Small intestine (tissue), 7 donors: ENCODE measurements at regions not wholly inside any gene's neighbourhood (a gene's known extent, or its start where the extent isn't known, plus 50 kb on each side); places are given as distances from the start of the nearest gene placed in this dataset.
"Not testable (repeated sequence)": the region's sequence is repeated elsewhere in the genome, so short reads cannot be mapped to it uniquely, and the experiment has no call there.

Experiments
- DNase-seq, 2 donors: peaks; one replicate each; pipeline versions ENCODE4 v3.0.0 to v3.0.0-alpha.2; 2013
- FAIRE-seq: peaks from 2 replicates; lab custom pipeline; 2012; peaks lifted over from hg19 to GRCh38; lab: Jason Lieb, UNC
- H3K27ac ChIP-seq, 3 donors: one replicate each; pipeline ENCODE4 v1.5.1; 2013; ENCODE audit warnings: low read length in 2 of 3, mild to moderate bottlenecking in 2 of 3, control low read depth in 1 of 3, inconsistent platforms in 1 of 3, low read depth in 1 of 3, moderate library complexity in 1 of 3
- H3K27me3 ChIP-seq, 3 donors: one replicate each; pipeline ENCODE4 v1.6.1; 2013; ENCODE audit warnings: low read length in 3 of 3, inconsistent platforms in 1 of 3; ENCODE audit not compliant: control insufficient read depth in 3 of 3, insufficient read depth in 3 of 3
- H3K36me3 ChIP-seq, 3 donors: one replicate each; pipeline ENCODE4 v1.6.1; 2013; ENCODE audit warnings: low read length in 3 of 3, inconsistent platforms in 1 of 3, low read depth in 1 of 3, mild to moderate bottlenecking in 1 of 3, moderate library complexity in 1 of 3; ENCODE audit not compliant: control insufficient read depth in 3 of 3, insufficient read depth in 2 of 3
- H3K4me1 ChIP-seq, 3 donors: one replicate each; pipeline ENCODE4 v1.6.1; 2013; ENCODE audit warnings: low read length in 2 of 3, inconsistent platforms in 1 of 3, low read depth in 1 of 3, mild to moderate bottlenecking in 1 of 3, moderate library complexity in 1 of 3; ENCODE audit not compliant: control insufficient read depth in 3 of 3, insufficient read depth in 2 of 3
- H3K4me3 ChIP-seq, 3 donors: one replicate each; pipeline ENCODE4 v1.5.1; 2013; ENCODE audit warnings: low read length in 3 of 3, control low read depth in 1 of 3, inconsistent platforms in 1 of 3, low read depth in 1 of 3, mild to moderate bottlenecking in 1 of 3, moderate library complexity in 1 of 3
- H3K9me3 ChIP-seq, 2 donors: one replicate each; pipeline ENCODE4 v1.6.1; 2013; ENCODE audit warnings: low read depth in 1 of 2, low read length in 1 of 2; ENCODE audit not compliant: control insufficient read depth in 2 of 2, insufficient read depth in 1 of 2
- WGBS, 3 donors: extraction: QIAGEN DNeasy Blood & Tissue Kit; methylation state at CpG; one replicate each; pipeline ENCODE4 v1.1.7; 2013; 5-methylcytosine and 5-hydroxymethylcytosine counted together
- donor health status: healthy with polysubstance abuse.
- donor health status: control.
- donor health status: control.
- donor health status: Bipolar disorder and iron deficiency.
- donor health status: healthy.

DNA sequence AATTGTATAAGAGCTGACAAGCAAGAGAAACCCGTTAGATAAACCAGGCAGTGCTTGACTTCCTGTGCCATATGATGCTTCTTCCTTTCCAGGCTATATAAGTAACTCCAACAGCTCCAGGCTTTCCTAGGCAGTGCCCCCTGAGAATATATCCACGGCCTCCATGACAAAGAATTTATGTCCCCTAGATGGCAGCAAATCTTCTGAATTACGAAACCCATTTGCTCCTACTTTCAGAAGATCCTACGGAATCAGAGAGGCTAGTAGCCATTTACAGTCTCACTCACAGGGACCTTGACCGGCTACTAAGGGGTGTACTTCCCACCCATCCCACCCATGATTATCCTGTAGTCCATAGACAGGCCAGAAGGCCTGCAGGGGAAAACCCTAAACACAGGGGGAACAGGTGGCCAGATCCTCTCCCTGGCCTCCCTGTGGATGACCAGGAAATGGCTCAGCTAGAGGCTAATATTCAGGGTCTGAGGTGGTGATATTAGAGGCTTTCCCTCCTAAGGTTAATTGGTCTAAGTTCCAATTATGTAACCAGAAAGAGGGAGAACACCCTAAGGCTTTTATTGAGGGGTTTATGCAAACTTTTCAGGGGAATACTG lies 77.2 kb upstream of the DCD start:
- Histone ChIP-seq H3K4me3 (no peak overlapping the region), H3K36me3 (no peaks in the 10 kb centered on the region), H3K27me3 (peaks cover 0 to 4% (median 0%) of the 10 kb centered on the region in 3 donors), H3K27ac (no peak overlapping the region), H3K9me3 (peaks cover 0 to 7% of the 10 kb centered on the region in 2 donors), H3K4me1 (no peaks in the 10 kb centered on the region)
- DNase-seq: peak; percentile 11 to 51
- 22 to 31% (median 29%) methylated on average over 5 of the region's 5 CpGs for WGBS, 3 donors
- FAIRE-seq: no peak

GRCh38 chr12:54723379-54724256 lies 75.5 kb upstream of the DCD start:
- Histone ChIP-seq H3K27ac (no peak overlapping the region), H3K36me3 (no peaks in the 10 kb centered on the region), H3K4me3 (no peak overlapping the region), H3K27me3 (peaks cover 0 to 4% (median 0%) of the 10 kb centered on the region in 3 donors), H3K9me3 (peaks cover 0 to 7% of the 10 kb centered on the region in 2 donors), H3K4me1 (no peaks in the 10 kb centered on the region)
- FAIRE-seq (no peak), DNase-seq (peak in 1 of 2 donors; percentile 18)
- WGBS, 3 donors: 67 to 77% (median 75%) methylated on average over 5 of the region's 5 CpGs

GRCh38 chr12:54721312-54721711 lies 73.1 kb upstream of the DCD start:
- no peak overlapping the region for H3K4me3 ChIP-seq
- 62 to 75% (median 72%) methylated on average over 3 of the region's 3 CpGs for WGBS, 3 donors
- H3K9me3 ChIP-seq: no peaks in the 10 kb centered on the region
- peaks cover 0 to 4% (median 0%) of the 10 kb centered on the region in 3 donors for H3K27me3 ChIP-seq
- H3K4me1 ChIP-seq: no peaks in the 10 kb centered on the region
- DNase-seq: no peak
- H3K36me3 ChIP-seq: no peaks in the 10 kb centered on the region
- H3K27ac ChIP-seq: no peak overlapping the region
- FAIRE-seq: no peak

DNA sequence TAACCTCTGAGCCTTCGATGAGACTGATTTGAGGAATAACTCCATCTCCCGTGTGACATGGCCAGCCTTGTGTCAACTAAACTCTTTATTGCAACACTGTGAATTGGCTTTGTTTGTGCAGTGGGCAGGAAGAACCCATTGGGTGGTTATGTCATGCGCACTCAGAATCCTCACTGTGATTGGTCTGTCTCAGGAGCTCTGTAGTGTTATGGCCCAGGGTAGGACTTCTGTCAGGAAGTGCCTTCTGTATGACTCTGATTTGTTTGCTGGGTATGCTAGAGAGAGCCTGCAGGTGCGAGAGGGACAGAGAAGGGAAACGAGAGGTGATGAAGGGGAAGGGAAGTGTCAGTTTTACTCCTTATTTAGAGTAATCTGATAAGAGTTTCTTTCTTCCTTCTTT lies 71.5 kb upstream of the DCD start:
- FAIRE-seq: no peak
- no peak for DNase-seq
- Histone ChIP-seq H3K4me1 (no peaks in the 10 kb centered on the region), H3K27me3 (peaks cover 0 to 4% (median 0%) of the 10 kb centered on the region in 3 donors), H3K9me3 (no peaks in the 10 kb centered on the region), H3K4me3 (no peak overlapping the region), H3K27ac (no peak overlapping the region), H3K36me3 (no peaks in the 10 kb centered on the region)
- WGBS, 3 donors: 62 to 70% (median 63%) methylated on average over 5 of the region's 5 CpGs

DNA sequence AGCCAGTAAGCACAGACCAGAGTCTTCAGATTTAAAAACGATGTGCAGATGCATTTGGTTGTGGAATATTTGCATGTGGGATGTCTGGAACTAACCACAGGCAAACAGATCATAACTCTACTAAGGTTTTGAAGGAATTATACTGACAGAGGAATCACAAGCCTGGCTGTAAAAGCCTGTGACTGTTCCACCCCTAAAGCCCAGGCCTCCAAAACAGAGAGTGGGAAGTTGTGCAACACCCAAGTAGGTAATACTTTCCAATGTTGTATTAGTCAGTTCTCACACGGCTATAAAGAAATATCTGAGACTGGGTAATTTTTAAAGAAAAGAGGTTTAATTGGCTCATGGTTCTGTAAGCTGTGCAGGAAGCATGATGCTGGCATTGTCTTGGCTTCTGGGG lies 68.1 kb upstream of the DCD start:
- H3K27me3 ChIP-seq: peaks cover 0 to 4% (median 0%) of the 10 kb centered on the region in 3 donors
- WGBS, 3 donors: 37 to 55% (median 42%) methylated on average over 2 of the region's 2 CpGs
- FAIRE-seq: no peak

GRCh38 chr12:54713876-54714275 lies 65.7 kb upstream of the DCD start:
- FAIRE-seq, H3K4me1 ChIP-seq, H3K27me3 ChIP-seq, DNase-seq, H3K4me3 ChIP-seq, H3K9me3 ChIP-seq, H3K36me3 ChIP-seq, H3K27ac ChIP-seq: not testable (repeated sequence)
- 27 to 79% (median 77%) methylated on average over 3 of the region's 3 CpGs for WGBS, 3 donors

More for the DNA sequence above, 68.1 kb upstream of the DCD start:
- H3K4me3 ChIP-seq: no peak overlapping the region
- no peaks in the 10 kb centered on the region for H3K9me3 ChIP-seq
- no peaks in the 10 kb centered on the region for H3K4me1 ChIP-seq
- H3K36me3 ChIP-seq: no peaks in the 10 kb centered on the region
- no peak overlapping the region for H3K27ac ChIP-seq
- no peak for DNase-seq

DNA sequence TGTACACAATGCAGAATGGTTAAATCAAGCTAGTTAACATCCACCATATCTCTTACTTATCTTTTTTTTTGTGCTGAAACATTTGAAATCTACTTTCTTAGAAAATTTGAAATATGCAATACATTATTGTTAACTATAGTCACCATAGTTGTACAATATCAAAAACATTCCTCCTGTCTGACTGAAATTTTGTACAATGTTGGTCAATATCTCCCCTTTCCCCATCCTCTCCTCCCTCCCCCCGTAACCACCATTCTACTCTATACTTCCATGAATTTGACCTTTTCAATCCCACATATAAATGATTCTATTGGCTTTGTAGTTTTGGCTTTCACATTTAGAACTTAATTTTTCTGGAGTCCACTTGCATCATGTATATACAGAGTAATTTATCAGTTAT lies 63.5 kb upstream of the DCD start:
- Histone ChIP-seq H3K36me3 (no peaks in the 10 kb centered on the region), H3K27me3 (no peaks in the 10 kb centered on the region), H3K27ac (no peak overlapping the region), H3K4me1 (no peaks in the 10 kb centered on the region), H3K9me3 (no peaks in the 10 kb centered on the region), H3K4me3 (no peak overlapping the region)
- FAIRE-seq (no peak), DNase-seq (no peak)
- WGBS, 3 donors: 89 to 95% (median 90%) methylated on average over 1 of the region's 1 CpG

DNA sequence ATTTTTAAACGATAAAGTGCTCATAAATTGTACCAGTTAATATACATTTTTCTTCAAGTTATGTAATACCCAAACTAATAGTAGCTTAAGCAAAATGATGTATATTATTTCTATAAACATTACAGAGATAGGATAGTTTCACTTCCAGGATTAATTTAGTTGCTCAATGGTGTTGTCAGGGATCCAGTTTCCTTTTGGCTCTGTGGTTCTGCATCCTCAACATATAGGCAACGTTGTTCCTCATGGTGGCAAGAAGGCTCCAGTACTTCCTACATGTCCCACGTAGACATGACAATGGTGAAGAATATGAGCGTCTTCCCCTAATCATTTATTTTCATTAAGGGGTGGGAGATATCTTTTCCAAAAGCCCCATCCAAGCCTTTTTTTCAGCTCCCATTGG lies 60.7 kb upstream of the DCD start:
- H3K4me1 ChIP-seq: no peaks in the 10 kb centered on the region
- H3K27me3 ChIP-seq: no peaks in the 10 kb centered on the region
- DNase-seq (no peak), FAIRE-seq (no peak)
- H3K9me3 ChIP-seq: no peaks in the 10 kb centered on the region
- H3K36me3 ChIP-seq: no peaks in the 10 kb centered on the region
- no peak overlapping the region for H3K4me3 ChIP-seq
- no peak overlapping the region for H3K27ac ChIP-seq
- WGBS, 3 donors: 82 to 88% (median 87%) methylated on average over 4 of the region's 4 CpGs
